ENCODE measurements at regions not wholly inside any gene's neighbourhood (a gene's known extent, or its start where the extent isn't known, plus 50 kb on each side); places are given as distances from the start of the nearest gene placed in this dataset.
"Not testable (repeated sequence)": the region's sequence is repeated elsewhere in the genome, so short reads cannot be mapped to it uniquely, and the experiment has no call there.

- no peak for DNase-seq
Measured at GRCh38 chr5:119694284-119694683, 64.9 kb downstream of the FAM170A start.

- no peak for DNase-seq
Measured at GRCh38 chr5:119706049-119706448, 76.7 kb downstream of the FAM170A start.

- DNase-seq = no peak
Measured at GRCh38 chr5:119708076-119708790, 78.9 kb downstream of the FAM170A start.

DNA sequence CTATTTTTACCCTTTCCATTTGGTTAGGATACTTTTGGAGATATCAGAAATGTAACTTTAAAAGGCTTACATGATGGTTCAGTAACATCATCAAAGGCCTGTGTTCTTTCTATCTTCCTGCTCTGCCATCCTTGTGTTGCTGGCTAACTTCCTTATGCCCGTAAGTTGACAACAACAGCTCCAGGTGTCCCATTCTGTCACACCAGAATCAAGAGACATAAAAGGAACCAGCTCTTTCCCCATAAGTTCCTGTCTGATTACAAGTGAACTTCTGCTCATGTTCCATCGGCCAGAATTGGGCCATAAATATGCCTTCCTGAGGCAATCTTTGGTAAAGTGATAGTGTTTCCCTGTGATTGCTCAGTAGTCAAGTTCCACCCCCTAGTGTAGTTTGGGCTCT lies 92.4 kb downstream of the FAM170A start:
- no peak for DNase-seq

- not testable (repeated sequence) for DNase-seq
Measured at GRCh38 chr5:119725291-119725690, 95.9 kb downstream of the FAM170A start.

GRCh38 chr5:119726544-119726943 lies 97.2 kb downstream of the FAM170A start:
- no peak for DNase-seq

DNA sequence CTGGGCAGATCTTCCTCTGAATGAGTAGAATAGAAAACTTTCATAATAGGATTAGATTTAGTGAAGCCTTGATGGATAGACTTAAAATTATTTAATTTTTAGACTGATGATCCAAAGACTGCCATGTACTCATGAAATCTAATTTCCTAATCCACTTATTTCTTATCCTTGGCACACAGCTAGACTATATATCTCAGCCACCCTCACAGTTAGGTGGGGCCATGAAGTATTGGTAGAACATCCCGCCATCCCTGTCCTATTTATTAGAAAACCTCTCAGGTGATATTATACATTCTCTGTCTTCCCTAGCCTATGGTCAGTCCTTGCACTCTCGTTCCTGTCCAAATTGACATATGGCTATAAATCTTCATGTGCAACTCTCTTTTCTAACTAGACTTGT lies 110.9 kb downstream of the FAM170A start:
- no peak for DNase-seq

- DNase-seq = no peak
Measured at GRCh38 chr5:119741691-119742090, 112.3 kb downstream of the FAM170A start.

- DNase-seq = no peak
Measured at GRCh38 chr5:119742311-119742710, 113.0 kb downstream of the FAM170A start.

- no peak for DNase-seq
Measured at GRCh38 chr5:119743927-119744326, 114.6 kb downstream of the FAM170A start.

DNA sequence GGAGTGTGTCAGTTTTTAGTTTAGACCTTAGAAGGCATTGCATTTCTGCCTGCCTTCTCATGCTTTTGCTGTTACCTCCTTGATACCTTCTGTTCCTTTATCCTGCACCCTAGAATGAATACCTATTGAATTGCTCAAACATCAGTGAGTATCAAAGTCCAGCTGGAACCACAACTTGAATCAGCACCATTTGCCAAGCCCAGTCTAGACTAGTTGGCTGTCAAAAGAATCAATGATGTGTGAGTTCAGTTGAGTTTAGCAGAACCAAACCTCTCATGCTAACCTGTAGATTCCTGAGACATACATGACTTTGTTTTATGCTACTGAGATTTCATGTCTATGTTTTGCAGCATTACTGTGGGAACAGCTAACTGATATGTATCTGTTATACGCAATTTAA lies 116.6 kb downstream of the FAM170A start:
- no peak for DNase-seq

GRCh38 chr5:119746984-119747383 lies 117.6 kb downstream of the FAM170A start:
- DNase-seq = no peak

DNA sequence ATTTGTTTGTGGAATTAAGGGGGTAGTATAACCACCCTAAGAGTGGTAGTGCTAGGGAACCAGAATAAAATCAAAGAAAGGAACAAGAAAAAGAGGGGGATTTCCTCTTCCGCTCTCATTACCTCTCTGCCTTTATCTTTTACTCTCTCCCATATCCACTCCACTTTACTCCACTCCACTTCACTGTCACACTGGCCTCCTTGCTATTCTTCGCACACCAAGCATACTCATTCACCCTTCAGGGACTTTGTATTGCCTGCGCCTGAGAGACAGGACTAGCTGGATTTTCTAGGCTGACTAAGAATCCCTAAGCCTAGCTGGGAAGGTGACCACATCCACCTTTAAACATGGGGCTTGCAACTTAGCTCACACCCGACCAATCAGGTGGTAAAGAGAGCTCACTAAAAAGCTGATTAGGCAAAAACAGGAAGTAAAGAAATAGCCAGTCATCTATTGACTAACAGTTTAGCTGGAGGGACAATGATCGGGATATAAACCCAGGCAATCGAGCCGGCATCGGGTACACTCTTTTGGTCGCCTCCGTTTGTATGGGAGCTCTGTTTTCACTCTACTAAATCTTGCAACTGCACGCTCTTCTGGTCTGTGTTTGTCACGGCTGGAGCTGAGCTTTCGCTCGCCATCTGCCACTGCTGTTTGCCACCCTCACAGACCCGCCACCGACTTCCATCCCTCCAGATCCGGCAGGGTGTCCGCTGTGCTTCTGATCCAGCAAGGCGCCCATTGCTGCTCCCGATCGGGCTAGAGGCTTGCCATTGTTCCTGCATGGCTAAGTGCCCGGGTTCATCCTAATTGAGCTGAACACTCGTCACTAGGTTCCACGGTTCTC lies 121.8 kb downstream of the FAM170A start:
- no peak for DNase-seq

GRCh38 chr5:119751734-119752094 lies 122.4 kb downstream of the FAM170A start:
- no peak for DNase-seq

DNA sequence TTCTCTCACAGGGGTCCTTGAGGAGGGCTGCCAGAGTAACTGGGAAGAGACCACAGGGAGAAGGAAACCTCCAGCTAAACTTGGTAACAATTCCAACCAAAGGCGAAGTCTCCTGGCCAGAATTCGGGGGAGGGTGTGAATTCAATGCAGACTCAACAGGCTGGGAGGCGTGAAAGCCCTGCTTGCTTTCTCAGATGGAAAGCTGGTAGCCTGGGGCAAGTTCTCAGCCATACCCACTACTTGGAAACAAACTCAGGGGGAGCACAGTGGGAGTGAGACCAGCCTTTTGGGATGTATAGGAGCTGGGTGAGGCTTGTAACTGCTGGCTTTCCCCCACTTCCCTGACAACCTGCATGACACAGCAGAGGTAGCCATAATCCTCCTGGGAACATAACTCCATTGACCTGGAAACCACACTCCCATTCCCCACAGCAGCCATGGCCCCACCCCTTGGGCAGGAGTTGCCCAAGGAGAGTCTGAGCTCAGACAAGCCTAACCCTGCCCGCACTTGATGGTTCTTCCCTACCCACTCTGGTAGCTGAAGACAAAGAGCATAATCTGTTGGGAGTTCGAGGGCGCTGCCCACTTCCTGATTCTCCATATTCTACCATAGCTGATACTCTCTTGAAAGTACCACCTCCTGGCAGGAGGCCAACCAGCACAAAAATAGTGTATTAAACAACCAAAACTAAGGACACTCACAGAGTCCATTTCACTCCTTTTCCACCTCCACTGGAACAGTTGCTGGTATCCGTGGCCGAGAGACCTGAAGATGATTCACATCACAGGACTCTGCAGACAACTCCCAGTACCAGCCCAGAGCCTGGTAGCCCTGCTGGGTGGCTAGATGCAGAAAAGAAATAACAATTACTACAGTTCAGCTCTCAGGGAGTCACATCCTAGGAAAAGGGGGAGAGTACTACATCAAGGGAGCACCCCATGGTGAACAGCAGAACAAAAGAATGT lies 123.8 kb downstream of the FAM170A start:
- no peak for DNase-seq

- DNase-seq = not testable (repeated sequence)
Measured at GRCh38 chr5:119754825-119755224, 125.5 kb downstream of the FAM170A start.

GRCh38 chr5:119757276-119757675 lies 127.9 kb downstream of the FAM170A start:
- no peak for DNase-seq

DNA sequence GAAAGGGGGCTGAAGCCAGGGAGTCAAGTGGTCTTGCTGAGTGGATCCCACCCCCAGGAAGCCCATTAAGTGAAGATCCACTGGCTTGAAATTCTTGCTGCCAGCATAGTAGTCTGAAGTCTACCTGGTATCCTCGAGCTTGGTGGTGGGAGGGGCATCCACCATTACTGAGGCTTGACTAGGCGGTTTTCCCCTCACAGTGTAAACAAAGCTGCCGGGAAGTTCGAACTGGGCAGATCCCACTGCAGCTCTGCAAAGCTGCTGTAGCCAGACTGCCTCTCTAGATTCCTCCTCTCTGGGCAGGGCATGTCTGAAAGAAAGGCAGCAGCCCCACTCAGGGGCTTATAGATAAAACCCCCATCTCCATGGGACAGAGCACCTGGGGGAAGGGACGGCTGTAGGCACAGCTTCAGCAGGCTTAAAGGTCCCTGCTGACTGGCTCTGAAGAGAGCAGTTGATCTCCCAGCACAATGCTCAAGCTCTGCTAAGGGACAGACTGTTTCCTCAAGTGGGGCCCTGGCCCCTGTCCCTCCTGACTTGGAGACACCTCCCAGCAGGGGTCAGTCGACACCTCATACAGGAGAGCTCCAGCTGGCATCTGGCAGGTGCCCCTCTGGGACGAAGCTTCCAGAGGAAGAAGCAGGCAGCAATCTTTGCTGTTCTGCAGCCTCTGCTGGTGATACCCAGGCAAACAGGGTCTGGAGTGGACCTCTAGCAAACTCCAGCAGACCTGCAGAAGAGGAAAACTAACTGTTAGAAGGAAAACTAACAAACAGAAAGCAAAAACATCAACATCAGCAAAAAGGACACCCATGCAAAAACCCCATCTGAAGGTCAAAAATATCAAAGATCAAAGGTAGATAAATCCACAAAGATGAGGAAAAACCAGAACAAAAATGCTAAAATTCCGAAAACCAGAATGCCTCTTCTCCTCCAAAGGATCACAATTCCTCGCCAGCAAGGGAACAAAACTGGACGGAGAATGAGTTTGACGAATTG lies 140.6 kb downstream of the FAM170A start:
- not testable (repeated sequence) for DNase-seq

DNA sequence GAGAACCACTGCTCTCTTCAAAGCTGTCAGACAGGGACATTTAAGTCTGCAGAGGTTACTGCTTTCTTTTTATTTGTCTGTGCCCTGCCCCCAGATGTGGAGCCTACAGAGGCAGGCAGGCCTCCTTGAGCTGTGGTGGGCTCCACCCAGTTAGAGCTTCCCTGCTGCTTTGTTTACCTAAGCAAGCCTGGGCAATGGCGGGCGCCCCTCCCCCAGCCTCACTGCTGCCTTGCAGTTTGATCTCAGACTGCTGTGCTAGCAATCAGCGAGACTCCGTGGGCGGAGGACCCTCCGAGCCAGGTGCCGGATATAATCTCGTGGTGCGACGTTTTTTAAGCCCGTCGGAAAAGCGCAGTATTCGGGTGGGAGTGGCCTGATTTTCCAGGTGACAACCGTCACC lies 150.8 kb downstream of the FAM170A start:
- not testable (repeated sequence) for DNase-seq

DNA sequence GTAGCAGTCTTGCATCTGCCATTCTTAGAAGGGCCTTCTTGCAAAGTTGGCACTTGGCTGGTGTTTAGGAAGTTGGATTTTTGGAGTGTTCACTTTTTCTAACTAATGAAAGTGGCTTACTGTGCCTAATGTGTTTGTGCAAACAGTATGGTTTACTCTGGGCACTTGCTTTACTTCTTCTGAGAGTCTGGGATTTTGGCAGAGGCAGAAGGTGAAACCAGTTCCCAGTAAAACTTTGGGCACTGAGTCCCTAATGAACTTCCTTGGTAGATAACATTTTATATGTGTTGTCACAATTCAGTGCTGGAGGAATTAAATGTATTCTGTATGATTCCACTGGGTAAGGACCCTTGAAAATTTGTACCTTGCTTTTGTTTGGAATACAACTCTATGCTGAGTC lies 155.7 kb downstream of the FAM170A start:
- DNase-seq = no peak

DNA sequence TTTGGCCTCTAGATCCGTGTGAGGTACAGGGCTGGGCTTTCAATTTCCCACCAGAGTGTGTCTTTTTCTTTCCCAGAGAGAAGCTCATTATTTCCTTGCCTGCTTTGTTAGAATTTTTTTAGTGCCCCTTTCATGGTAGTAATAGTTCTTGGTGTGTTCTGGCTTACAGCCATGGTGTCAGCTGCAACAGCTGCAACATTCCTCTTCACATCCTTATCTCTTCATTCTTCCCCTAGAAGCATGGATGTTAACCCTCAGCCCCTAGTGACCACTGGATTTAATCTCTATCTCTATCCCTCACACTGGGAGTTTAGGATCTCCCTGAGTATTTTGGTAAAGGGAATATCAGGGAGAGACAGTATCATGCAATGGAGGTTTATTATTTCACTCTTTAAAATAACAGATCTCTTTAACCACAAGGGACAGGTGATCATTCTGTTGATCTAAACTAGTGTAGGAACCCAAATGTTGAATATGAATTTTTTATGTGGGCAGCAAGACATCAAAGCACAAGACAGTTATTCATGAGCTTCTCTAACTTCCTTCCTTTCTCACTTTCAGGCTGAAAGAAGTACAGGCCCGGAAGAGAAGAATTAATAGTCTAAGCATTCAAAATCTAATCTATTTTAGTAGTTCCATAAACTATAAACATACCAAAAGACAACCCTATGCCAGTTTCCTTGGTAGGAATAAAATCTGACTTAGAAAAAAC lies 160.2 kb downstream of the FAM170A start:
- DNase-seq = no peak
